Kidney epithelial cell (primary cell): ENCODE measurements at regions not wholly inside any gene's neighbourhood (a gene's known extent, or its start where the extent isn't known, plus 50 kb on each side); places are given as distances from the start of the nearest gene placed in this dataset.

Experiments
- DNase-seq: peaks from one replicate; pipeline ENCODE4 v3.0.0-alpha.2; 2010; ENCODE audit warnings: low read depth
- H3K27me3 ChIP-seq: 2 replicates; pipeline ENCODE4 v1.6.0; 2011; ENCODE audit warnings: low read length; ENCODE audit not compliant: control insufficient read depth, insufficient read depth
- H3K36me3 ChIP-seq: 2 replicates; pipeline ENCODE4 v1.5.1; 2011; ENCODE audit warnings: low read length; ENCODE audit not compliant: control insufficient read depth, insufficient read depth
- H3K4me3 ChIP-seq: 2 replicates; pipeline ENCODE4 v1.5.1; 2011; ENCODE audit warnings: low read depth, mild to moderate bottlenecking, control low read depth, low read length
- TF ChIP-seq, protein P1 (sequence below): IDR thresholded peaks from 2 replicates; pipeline ENCODE4 v1.5.1; 2011; ENCODE audit warnings: mild to moderate bottlenecking, moderate library complexity, low read length, control low read depth, inconsistent platforms; ENCODE audit not compliant: insufficient read depth, poor library complexity, severe bottlenecking

DNA sequence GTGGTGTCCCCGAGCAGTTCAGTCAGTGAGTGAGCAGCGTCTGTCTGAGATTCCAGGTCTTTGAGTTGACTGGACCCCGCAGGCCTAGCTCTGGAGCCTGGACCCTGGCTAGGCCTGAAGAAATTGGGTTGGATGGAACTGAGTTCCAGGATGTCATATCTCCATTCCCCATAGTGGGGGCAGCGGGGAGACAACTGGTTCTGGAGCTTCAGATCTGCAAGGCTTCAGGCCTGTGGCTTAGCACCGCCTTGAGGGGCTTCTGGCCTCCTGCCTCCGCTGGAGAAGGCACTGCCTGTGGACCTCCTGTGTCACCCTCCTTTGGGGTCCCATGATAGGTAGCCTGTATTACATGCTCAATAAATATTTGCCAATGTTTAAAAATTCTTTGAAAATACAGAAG lies 288.4 kb upstream of the ID2 start:
- Histone ChIP-seq H3K4me3 (no peak overlapping the region), H3K27me3 (no peaks in the 10 kb centered on the region), H3K36me3 (no peaks in the 10 kb centered on the region)
- TF ChIP-seq, protein P1, sequence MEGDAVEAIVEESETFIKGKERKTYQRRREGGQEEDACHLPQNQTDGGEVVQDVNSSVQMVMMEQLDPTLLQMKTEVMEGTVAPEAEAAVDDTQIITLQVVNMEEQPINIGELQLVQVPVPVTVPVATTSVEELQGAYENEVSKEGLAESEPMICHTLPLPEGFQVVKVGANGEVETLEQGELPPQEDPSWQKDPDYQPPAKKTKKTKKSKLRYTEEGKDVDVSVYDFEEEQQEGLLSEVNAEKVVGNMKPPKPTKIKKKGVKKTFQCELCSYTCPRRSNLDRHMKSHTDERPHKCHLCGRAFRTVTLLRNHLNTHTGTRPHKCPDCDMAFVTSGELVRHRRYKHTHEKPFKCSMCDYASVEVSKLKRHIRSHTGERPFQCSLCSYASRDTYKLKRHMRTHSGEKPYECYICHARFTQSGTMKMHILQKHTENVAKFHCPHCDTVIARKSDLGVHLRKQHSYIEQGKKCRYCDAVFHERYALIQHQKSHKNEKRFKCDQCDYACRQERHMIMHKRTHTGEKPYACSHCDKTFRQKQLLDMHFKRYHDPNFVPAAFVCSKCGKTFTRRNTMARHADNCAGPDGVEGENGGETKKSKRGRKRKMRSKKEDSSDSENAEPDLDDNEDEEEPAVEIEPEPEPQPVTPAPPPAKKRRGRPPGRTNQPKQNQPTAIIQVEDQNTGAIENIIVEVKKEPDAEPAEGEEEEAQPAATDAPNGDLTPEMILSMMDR: no peak
- no peak for DNase-seq

DNA sequence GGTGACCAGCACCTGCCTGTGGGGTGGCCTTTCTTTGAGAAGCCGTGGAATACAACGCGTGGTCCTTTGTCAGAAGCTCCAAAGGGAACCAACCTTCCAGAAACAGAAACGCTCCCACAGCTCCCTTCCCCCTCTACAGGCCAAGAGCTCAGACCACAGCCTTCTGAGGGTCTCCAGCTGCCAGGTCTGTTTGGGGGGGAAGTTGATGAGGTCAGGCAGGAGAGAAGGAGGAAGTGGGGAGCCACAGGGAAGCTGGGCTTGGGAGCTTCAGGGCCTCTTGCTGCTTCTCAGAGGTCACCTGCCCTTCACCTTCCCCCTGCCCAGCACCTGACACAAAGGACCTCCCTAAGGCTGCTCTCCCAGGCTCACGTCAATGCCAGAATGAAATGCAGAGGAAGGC lies 287.7 kb upstream of the ID2 start:
- H3K4me3 ChIP-seq: no peak overlapping the region
- no peak for DNase-seq
- H3K36me3 ChIP-seq: no peaks in the 10 kb centered on the region
- TF ChIP-seq, protein P1: no peak
- H3K27me3 ChIP-seq: no peaks in the 10 kb centered on the region

DNA sequence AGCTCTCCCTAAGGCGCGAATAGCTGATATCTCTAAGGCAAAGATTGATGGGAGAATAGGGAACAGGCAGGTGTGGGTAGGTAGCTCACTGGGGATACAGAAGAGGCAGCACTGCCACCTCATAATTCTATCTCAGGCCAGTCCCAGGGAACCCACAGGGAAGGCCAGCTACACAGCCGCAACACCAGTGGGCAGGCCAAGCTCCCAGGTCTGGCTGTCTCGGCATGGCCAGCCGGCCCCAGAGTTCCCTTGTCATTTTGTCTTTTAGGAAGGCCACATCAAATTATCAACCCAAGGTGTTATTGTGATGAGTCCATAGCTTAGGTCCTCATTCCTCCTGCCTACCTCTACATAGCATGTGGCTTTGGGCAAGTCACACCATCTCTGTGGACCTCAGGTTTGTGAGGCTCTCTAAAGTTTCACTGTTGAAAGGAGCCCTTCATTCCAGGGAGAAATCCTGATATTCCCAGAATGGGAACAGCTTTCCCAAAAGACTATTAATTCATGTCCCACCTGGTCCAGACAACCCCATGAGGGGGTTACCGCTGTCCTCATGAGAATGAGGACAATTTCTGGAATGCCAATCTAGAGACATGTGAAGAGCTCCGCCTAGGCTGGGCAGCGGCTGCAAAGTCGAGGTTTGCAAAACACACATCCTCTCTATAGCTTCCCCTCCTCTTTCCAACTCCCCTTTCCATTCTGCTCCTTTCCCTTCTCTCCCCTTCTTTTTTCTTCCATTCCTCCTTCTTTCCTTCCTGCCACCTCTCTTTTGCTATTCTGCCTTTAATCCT lies 287.1 kb upstream of the ID2 start:
- Histone ChIP-seq H3K27me3 (no peaks in the 10 kb centered on the region), H3K4me3 (no peak overlapping the region), H3K36me3 (no peaks in the 10 kb centered on the region)
- DNase-seq: no peak
- TF ChIP-seq, protein P1: no peak

DNA sequence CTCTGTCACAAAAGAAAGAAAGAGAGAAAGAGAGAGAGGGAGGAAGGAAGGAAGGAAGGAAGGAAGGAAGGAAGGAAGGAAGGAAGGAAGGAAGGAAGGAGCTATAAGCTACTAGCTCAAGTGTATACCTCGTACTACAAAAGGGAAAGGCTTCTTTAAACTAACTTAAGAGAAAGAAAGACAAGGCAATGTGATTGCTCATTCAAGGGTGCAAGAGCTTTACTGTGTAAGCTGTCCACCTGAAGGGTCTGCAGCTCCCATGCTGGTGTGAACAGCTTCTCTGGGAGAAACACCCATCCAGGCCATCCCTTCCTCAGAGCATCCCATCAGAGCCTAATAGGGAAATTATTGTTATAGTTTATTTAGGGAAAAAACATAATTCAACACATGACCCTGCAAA lies 286.1 kb upstream of the ID2 start:
- Histone ChIP-seq H3K4me3 (no peak overlapping the region), H3K36me3 (no peaks in the 10 kb centered on the region), H3K27me3 (no peaks in the 10 kb centered on the region)
- no peak for DNase-seq
- TF ChIP-seq, protein P1: no peak

DNA sequence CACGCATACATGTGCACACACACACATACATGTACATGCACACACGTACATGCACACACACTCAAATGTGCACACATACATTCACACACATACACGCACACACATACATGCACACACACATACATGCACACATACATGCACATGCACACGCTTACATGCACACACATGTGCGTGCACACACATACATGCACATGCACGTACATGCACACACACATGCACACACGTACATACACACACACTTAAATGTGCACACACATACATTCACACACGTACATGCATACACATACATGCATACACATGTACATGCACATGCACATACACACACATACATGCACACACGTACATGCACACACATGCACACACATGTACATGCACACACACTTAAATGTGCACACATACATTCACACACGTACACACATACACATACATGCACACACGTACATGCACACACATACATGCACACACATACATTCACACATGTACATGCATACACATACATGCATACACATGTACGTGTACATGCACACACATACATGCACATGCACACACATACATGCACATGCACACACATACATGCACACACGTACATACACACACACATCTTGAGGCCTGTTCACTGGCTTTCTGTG lies 283.7 kb upstream of the ID2 start:
- Histone ChIP-seq H3K36me3 (no peaks in the 10 kb centered on the region), H3K4me3 (no peak overlapping the region), H3K27me3 (no peaks in the 10 kb centered on the region)
- TF ChIP-seq, protein P1: no peak
- no peak for DNase-seq
